K562 (cell line): ENCODE measurements at regions not wholly inside any gene's neighbourhood (a gene's known extent, or its start where the extent isn't known, plus 50 kb on each side); places are given as distances from the start of the nearest gene placed in this dataset.

ENCODE experiments used
- ATAC-seq: fragments of 200-7000 bp; cut with Tn5 transposase; 3 replicates; pipeline ENCODE4 v1.9.1; 2020; ENCODE audit warnings: moderate library complexity
- BruUV-seq: library from RNA; stranded (reverse); fragments of 400-500 nt; replicated peaks from 2 replicates; lab custom pipeline; 2021; lab: Mats Ljungman, UMichigan
- CTCF ChIA-PET: fragments of 300-600 bp; formaldehyde crosslinking; extraction: SDS; loops from one replicate; lab custom pipeline; 2021; ENCODE audit warnings: low intra/inter-chr PET ratio; lab: Yijun Ruan, JAX
- POLR2A ChIA-PET: fragments of 300-600, 350-650 bp; sonication (Branson Sonifier 250); formaldehyde crosslinking; extraction: SDS; loops from one replicate; lab custom pipeline; 2021; ENCODE audit warnings: antibody characterized with exemption, inconsistent platforms; lab: Yijun Ruan, JAX
- DNase-seq, 4 experiments: peaks; one replicate each; pipeline versions ENCODE4 v3.0.0 to v3.0.0-alpha.2; 2011 to 2018; ENCODE audit warnings: low spot score in 3 of 4, mixed read lengths in 3 of 4; ENCODE audit errors: extremely low read depth in 1 of 4
- FAIRE-seq: peaks from 2 replicates; lab custom pipeline; 2011; peaks lifted over from hg19 to GRCh38; lab: Jason Lieb, UNC
- H2AFZ ChIP-seq: 2 replicates; pipeline ENCODE4 v1.6.0; 2011; ENCODE audit warnings: low read depth, low read length, control low read depth, inconsistent platforms
- H3K27ac ChIP-seq: fragments of 200-600 bp; 3 replicates; pipeline ENCODE4 v1.8.0; 2011; ENCODE audit warnings: low read depth, mild to moderate bottlenecking, control low read depth, inconsistent platforms, low read length, moderate library complexity, mixed read lengths; ENCODE audit errors: extremely low read depth
- H3K27me3 ChIP-seq, 2 experiments: fragments of 300-600 bp in 1 of 2; 2 replicates in 1 of 2; 3 replicates in 1 of 2; pipeline versions ENCODE4 v1.6.0 to v1.8.0; 2011; ENCODE audit warnings: inconsistent platforms in 2 of 2, low read length in 2 of 2, mild to moderate bottlenecking in 1 of 2, mixed read lengths in 1 of 2, moderate library complexity in 1 of 2; ENCODE audit not compliant: control insufficient read depth in 2 of 2, insufficient read depth in 2 of 2
- H3K36me3 ChIP-seq: fragments of 300-600 bp; 3 replicates; pipeline ENCODE4 v1.8.0; 2011; ENCODE audit warnings: mild to moderate bottlenecking, low read length, inconsistent platforms; ENCODE audit not compliant: control insufficient read depth, insufficient read depth
- H3K4me1 ChIP-seq, 2 experiments: fragments of 200-600 bp in 1 of 2; replicated peaks in 1 of 2; 2 replicates in 1 of 2; 3 replicates in 1 of 2; pipeline versions ENCODE4 v1.5.1 to v1.8.0; 2011; ENCODE audit warnings: inconsistent platforms in 2 of 2, low read length in 2 of 2, mild to moderate bottlenecking in 1 of 2, mixed read lengths in 1 of 2, moderate library complexity in 1 of 2; ENCODE audit not compliant: control insufficient read depth in 2 of 2, insufficient read depth in 2 of 2
- H3K4me2 ChIP-seq: 2 replicates; pipeline ENCODE4 v1.6.1; 2011; ENCODE audit warnings: low read length, control low read depth, inconsistent platforms, mixed read lengths; ENCODE audit not compliant: insufficient read depth
- H3K4me3 ChIP-seq: fragments of 200-600 bp; sonication (generic), shearing (Covaris generic); 2 replicates; pipeline ENCODE4 v1.5.1; 2016; ENCODE audit warnings: control low read depth, inconsistent platforms
- H3K79me2 ChIP-seq: fragments of 200-600 bp; 3 replicates; pipeline ENCODE4 v1.8.0; 2011; ENCODE audit warnings: low read length, inconsistent platforms; ENCODE audit not compliant: control insufficient read depth, insufficient read depth
- H3K9ac ChIP-seq, 2 experiments: 2 replicates each; pipeline versions ENCODE4 v1.6.0 to v1.6.1; 2011; ENCODE audit warnings: low read depth in 2 of 2, low read length in 2 of 2, control low read depth in 1 of 2, inconsistent platforms in 1 of 2, mild to moderate bottlenecking in 1 of 2, mixed read lengths in 1 of 2; ENCODE audit not compliant: insufficient read depth in 1 of 2
- H3K9me1 ChIP-seq: one replicate; pipeline ENCODE4 v1.6.0; 2011; ENCODE audit warnings: inconsistent platforms, mild to moderate bottlenecking, low read length, moderate library complexity; ENCODE audit not compliant: control insufficient read depth, insufficient read depth
- H3K9me3 ChIP-seq: replicated peaks from 2 replicates; pipeline ENCODE4 v1.5.1; 2011; ENCODE audit warnings: low read depth, low read length, inconsistent platforms; ENCODE audit not compliant: control insufficient read depth, insufficient read depth
- H4K20me1 ChIP-seq: replicated peaks from 2 replicates; pipeline ENCODE4 v1.6.1; 2011; ENCODE audit warnings: low read length, inconsistent platforms, mixed read lengths; ENCODE audit not compliant: control insufficient read depth, insufficient read depth
- ELF4 ChIP-seq: fragments of 450-650 bp; formaldehyde crosslinking; IDR thresholded peaks from 2 replicates; pipeline ENCODE4 v1.4.0; 2022; ENCODE audit warnings: missing genetic modification characterization
- KLF1 ChIP-seq: fragments of 450-650 bp; IDR thresholded peaks from 2 replicates; pipeline ENCODE4 v1.6.1; 2016; ENCODE audit warnings: missing genetic modification characterization, missing compliant biosample characterization
- MEF2D ChIP-seq: conservative IDR thresholded peaks from 2 replicates; pipeline ENCODE4 v1.6.1; 2016; ENCODE audit warnings: low read depth, missing genetic modification characterization, missing compliant biosample characterization
- TEAD1 ChIP-seq, 2 experiments: fragments of 450-650 bp in 1 of 2; sonication (generic) in 1 of 2; formaldehyde crosslinking; IDR thresholded peaks; 2 replicates each; pipeline versions ENCODE4 v1.4.0 to v1.8.0; 2020 to 2022; ENCODE audit warnings: mild to moderate bottlenecking in 2 of 2, missing genetic modification reagents in 1 of 2
- TEAD4 ChIP-seq, 2 experiments: sonication (generic) in 1 of 2; formaldehyde crosslinking in 1 of 2; IDR thresholded peaks; 2 replicates each; pipeline versions ENCODE4 v1.6.1 to v1.8.0; 2012 to 2022; ENCODE audit warnings: borderline replicate concordance in 1 of 2, inconsistent platforms in 1 of 2, low read length in 1 of 2, mild to moderate bottlenecking in 1 of 2, missing genetic modification reagents in 1 of 2
- ZNF140 ChIP-seq: fragments of 250-450 bp; sonication (Bioruptor Pico); IDR thresholded peaks from 2 replicates; pipeline ENCODE4 v1.8.0; 2021; ENCODE audit warnings: moderate library complexity, mild to moderate bottlenecking, inconsistent platforms
- WGBS: fragments of 100-300 bp; shearing (Covaris generic); methylation state at CpG from one replicate; pipeline ENCODE4 v1.1.6; 2016; ENCODE audit warnings: low coverage, mixed read lengths; ENCODE audit not compliant: insufficient coverage; ENCODE audit errors: missing lambda C conversion rate; 5-methylcytosine and 5-hydroxymethylcytosine counted together
- in situ Hi-C: fragments of 300-500 bp; cut with MboI; formaldehyde crosslinking; loops from 4 replicates; pipeline ENCODE4 v1.15.0; 2018; ENCODE audit warnings: inconsistent platforms, mixed read lengths
- intact Hi-C: fragments of 100-400 bp; cut with micrococcal nuclease; formaldehyde crosslinking; loops from 2 replicates; pipeline ENCODE4 v1.14.2; 2022
- TF ChIP-seq, protein P1 (sequence below), 2 experiments: fragments of 450-650 bp; formaldehyde crosslinking in 1 of 2; IDR thresholded peaks; 2 replicates each; pipeline versions ENCODE4 v1.4.0 to v1.6.1; 2014 to 2020; ENCODE audit warnings: mild to moderate bottlenecking in 2 of 2, borderline replicate concordance in 1 of 2, low read depth in 1 of 2
- TF ChIP-seq, protein P2 (sequence below): fragments of 450-650 bp; formaldehyde crosslinking; IDR thresholded peaks from 2 replicates; pipeline ENCODE4 v1.4.0; 2020; ENCODE audit warnings: mild to moderate bottlenecking
- TF ChIP-seq, protein P3 (sequence below): fragments of 450-650 bp; IDR thresholded peaks from one replicate; pipeline ENCODE4 v1.6.1; 2018; ENCODE audit warnings: mild to moderate bottlenecking, moderate library complexity; ENCODE audit not compliant: partially characterized antibody
- TF ChIP-seq, protein P4 (sequence below): fragments of 250-450 bp; sonication (Bioruptor Pico); IDR thresholded peaks from 2 replicates; pipeline ENCODE4 v1.4.0; 2020; ENCODE audit warnings: borderline replicate concordance

DNA sequence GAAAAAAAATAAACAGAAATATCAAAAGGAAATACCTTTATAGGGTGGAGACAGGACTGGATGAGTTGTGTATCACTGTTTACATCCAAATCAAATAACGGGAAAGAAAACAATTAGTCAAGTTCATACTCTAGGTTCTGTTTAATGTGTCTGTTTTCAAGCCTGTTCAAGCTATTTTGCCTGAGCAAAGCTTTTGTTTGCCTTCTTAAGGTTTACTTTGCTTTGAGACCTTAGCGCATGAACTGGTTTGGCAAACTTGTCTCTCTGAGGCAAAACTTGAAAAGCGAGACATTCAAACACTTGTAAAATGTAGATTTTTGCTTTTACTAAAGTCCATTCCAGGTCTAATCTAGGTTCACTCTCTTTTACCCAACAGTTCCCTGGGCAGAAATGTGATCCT, 174.1 kb upstream of the RFX3 start:
- Histone ChIP-seq H2AFZ (no peak overlapping the region), H3K4me1 (no peaks in the 10 kb centered on the region), H3K9me3 (no peaks in the 10 kb centered on the region), H3K4me2 (no peak overlapping the region), H3K9me1 (no peaks in the 10 kb centered on the region), H3K27ac (no peak overlapping the region), H3K9ac (no peak overlapping the region), H3K36me3 (no peaks in the 10 kb centered on the region), H3K27me3 (no peaks in the 10 kb centered on the region; a peak in 1 of 5 replicates), H3K79me2 (no peaks in the 10 kb centered on the region), H4K20me1 (no peaks in the 10 kb centered on the region), H3K4me3 (no peak overlapping the region)
- no TSS peak for BruUV-seq
- WGBS = 0% methylated on average over 3 of the region's 3 CpGs
- intact Hi-C loops = no loop called here
- ChIA-PET CTCF (no interaction called here), POLR2A (no interaction called here)
- DNase-seq = no peak
- no peak for ATAC-seq
- no peak for FAIRE-seq
- in situ Hi-C loops = loop anchor here (25.0 kb wide), 1 partner anchor 238 kb away; no protein-coding TSS in a partner anchor
- TF ChIP-seq, protein P1, sequence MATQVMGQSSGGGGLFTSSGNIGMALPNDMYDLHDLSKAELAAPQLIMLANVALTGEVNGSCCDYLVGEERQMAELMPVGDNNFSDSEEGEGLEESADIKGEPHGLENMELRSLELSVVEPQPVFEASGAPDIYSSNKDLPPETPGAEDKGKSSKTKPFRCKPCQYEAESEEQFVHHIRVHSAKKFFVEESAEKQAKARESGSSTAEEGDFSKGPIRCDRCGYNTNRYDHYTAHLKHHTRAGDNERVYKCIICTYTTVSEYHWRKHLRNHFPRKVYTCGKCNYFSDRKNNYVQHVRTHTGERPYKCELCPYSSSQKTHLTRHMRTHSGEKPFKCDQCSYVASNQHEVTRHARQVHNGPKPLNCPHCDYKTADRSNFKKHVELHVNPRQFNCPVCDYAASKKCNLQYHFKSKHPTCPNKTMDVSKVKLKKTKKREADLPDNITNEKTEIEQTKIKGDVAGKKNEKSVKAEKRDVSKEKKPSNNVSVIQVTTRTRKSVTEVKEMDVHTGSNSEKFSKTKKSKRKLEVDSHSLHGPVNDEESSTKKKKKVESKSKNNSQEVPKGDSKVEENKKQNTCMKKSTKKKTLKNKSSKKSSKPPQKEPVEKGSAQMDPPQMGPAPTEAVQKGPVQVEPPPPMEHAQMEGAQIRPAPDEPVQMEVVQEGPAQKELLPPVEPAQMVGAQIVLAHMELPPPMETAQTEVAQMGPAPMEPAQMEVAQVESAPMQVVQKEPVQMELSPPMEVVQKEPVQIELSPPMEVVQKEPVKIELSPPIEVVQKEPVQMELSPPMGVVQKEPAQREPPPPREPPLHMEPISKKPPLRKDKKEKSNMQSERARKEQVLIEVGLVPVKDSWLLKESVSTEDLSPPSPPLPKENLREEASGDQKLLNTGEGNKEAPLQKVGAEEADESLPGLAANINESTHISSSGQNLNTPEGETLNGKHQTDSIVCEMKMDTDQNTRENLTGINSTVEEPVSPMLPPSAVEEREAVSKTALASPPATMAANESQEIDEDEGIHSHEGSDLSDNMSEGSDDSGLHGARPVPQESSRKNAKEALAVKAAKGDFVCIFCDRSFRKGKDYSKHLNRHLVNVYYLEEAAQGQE (IDR thresholded peaks at IDR 0.05; ENCODE audit: borderline replicate concordance) = no peak
- TF ChIP-seq, protein P1 (CRISPR knock-in tag; IDR thresholded peaks at IDR 0.05; ENCODE audit: low read depth) = no peak
- TF ChIP-seq MEF2D (no peak), ELF4 (CRISPR knock-in tag) (no peak), TEAD4 (IDR thresholded peaks at IDR 0.05; ENCODE audit: low read length) (no peak), TEAD4 (CRISPR knock-in tag; IDR thresholded peaks at IDR 0.05; ENCODE audit: borderline replicate concordance) (no peak), TEAD1 (CRISPR knock-in tag; IDR thresholded peaks at IDR 0.05) (no peak), KLF1 (tag) (no peak), ZNF140 (CRISPR knock-in tag) (no peak)
- TF ChIP-seq, protein P2, sequence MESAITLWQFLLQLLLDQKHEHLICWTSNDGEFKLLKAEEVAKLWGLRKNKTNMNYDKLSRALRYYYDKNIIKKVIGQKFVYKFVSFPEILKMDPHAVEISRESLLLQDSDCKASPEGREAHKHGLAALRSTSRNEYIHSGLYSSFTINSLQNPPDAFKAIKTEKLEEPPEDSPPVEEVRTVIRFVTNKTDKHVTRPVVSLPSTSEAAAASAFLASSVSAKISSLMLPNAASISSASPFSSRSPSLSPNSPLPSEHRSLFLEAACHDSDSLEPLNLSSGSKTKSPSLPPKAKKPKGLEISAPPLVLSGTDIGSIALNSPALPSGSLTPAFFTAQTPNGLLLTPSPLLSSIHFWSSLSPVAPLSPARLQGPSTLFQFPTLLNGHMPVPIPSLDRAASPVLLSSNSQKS (CRISPR knock-in tag) = no peak
- TF ChIP-seq, protein P3, sequence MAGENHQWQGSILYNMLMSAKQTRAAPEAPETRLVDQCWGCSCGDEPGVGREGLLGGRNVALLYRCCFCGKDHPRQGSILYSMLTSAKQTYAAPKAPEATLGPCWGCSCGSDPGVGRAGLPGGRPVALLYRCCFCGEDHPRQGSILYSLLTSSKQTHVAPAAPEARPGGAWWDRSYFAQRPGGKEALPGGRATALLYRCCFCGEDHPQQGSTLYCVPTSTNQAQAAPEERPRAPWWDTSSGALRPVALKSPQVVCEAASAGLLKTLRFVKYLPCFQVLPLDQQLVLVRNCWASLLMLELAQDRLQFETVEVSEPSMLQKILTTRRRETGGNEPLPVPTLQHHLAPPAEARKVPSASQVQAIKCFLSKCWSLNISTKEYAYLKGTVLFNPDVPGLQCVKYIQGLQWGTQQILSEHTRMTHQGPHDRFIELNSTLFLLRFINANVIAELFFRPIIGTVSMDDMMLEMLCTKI = no peak
- TF ChIP-seq, protein P4, sequence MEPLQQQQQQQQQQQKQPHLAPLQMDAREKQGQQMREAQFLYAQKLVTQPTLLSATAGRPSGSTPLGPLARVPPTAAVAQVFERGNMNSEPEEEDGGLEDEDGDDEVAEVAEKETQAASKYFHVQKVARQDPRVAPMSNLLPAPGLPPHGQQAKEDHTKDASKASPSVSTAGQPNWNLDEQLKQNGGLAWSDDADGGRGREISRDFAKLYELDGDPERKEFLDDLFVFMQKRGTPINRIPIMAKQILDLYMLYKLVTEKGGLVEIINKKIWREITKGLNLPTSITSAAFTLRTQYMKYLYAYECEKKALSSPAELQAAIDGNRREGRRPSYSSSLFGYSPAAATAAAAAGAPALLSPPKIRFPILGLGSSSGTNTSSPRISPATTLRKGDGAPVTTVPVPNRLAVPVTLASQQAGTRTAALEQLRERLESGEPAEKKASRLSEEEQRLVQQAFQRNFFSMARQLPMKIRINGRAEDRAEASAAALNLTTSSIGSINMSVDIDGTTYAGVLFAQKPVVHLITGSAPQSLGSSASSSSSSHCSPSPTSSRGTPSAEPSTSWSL = no peak
